DOHH2 (cell line): ENCODE measurements at regions not wholly inside any gene's neighbourhood (a gene's known extent, or its start where the extent isn't known, plus 50 kb on each side); places are given as distances from the start of the nearest gene placed in this dataset.

Experiments
- H3F3A ChIP-seq: fragments of 200-600 bp; sonication (generic), shearing (Covaris generic); 2 replicates; pipeline ENCODE4 v1.6.0; 2016; ENCODE audit warnings: antibody characterized with exemption, mild to moderate bottlenecking; ENCODE audit not compliant: control insufficient read depth, insufficient read depth
- H3K27ac ChIP-seq: fragments of 200-600 bp; sonication (generic); 2 replicates; pipeline ENCODE4 v1.5.1; 2014; ENCODE audit warnings: low read depth, mild to moderate bottlenecking, low read length, moderate library complexity
- H3K27me3 ChIP-seq: fragments of 200-600 bp; sonication (generic); 2 replicates; pipeline ENCODE4 v1.6.1; 2014; ENCODE audit warnings: mild to moderate bottlenecking, low read length, mixed read lengths; ENCODE audit not compliant: control insufficient read depth
- H3K36me3 ChIP-seq: fragments of 200-600 bp; sonication (generic); 2 replicates; pipeline ENCODE4 v1.6.1; 2014; ENCODE audit warnings: mild to moderate bottlenecking, low read length, moderate library complexity, mixed read lengths; ENCODE audit not compliant: control insufficient read depth
- H3K4me1 ChIP-seq: fragments of 200-600 bp; sonication (generic); 2 replicates; pipeline ENCODE4 v1.6.1; 2014; ENCODE audit warnings: mild to moderate bottlenecking, low read length, mixed read lengths; ENCODE audit not compliant: control insufficient read depth
- H3K4me2 ChIP-seq: fragments of 200-600 bp; sonication (generic); 2 replicates; pipeline ENCODE4 v1.6.0; 2014; ENCODE audit warnings: mild to moderate bottlenecking, low read length, moderate library complexity
- H3K4me3 ChIP-seq: fragments of 200-600 bp; sonication (generic); 2 replicates; pipeline ENCODE4 v1.5.1; 2014; ENCODE audit warnings: mild to moderate bottlenecking, low read length, mixed read lengths
- H3K79me2 ChIP-seq: fragments of 200-600 bp; sonication (generic); 2 replicates; pipeline ENCODE4 v1.6.1; 2014; ENCODE audit warnings: mild to moderate bottlenecking, low read length, mixed read lengths; ENCODE audit not compliant: control insufficient read depth
- H3K9me2 ChIP-seq: fragments of 200-600 bp; sonication (generic); replicated peaks from 2 replicates; pipeline ENCODE4 v1.6.1; 2014; ENCODE audit warnings: mild to moderate bottlenecking, low read length, mixed read lengths; ENCODE audit not compliant: control insufficient read depth
- H3K9me3 ChIP-seq: fragments of 200-600 bp; sonication (generic); 2 replicates; pipeline ENCODE4 v1.6.1; 2014; ENCODE audit warnings: antibody characterized with exemption, low read length, mixed read lengths; ENCODE audit not compliant: control insufficient read depth, insufficient read depth
- H4K20me1 ChIP-seq: fragments of 200-600 bp; sonication (generic); 2 replicates; pipeline ENCODE4 v1.6.0; 2014; ENCODE audit warnings: low read depth, mild to moderate bottlenecking, antibody characterized with exemption, low read length, moderate library complexity; ENCODE audit not compliant: control insufficient read depth, insufficient read depth
- CTCF ChIP-seq: fragments of 200-600 bp; sonication (generic); IDR thresholded peaks from one replicate; pipeline ENCODE4 v1.5.1; 2014; ENCODE audit warnings: antibody characterized with exemption, mild to moderate bottlenecking, low read depth, low read length; ENCODE audit not compliant: poor library complexity, severe bottlenecking
- EZH2phosphoT487 ChIP-seq: fragments of 200-600 bp; sonication (generic); IDR thresholded peaks from 2 replicates; pipeline ENCODE4 v1.6.1; 2017; ENCODE audit warnings: borderline replicate concordance, mild to moderate bottlenecking, antibody characterized with exemption, low read length, moderate library complexity, mixed read lengths

DNA sequence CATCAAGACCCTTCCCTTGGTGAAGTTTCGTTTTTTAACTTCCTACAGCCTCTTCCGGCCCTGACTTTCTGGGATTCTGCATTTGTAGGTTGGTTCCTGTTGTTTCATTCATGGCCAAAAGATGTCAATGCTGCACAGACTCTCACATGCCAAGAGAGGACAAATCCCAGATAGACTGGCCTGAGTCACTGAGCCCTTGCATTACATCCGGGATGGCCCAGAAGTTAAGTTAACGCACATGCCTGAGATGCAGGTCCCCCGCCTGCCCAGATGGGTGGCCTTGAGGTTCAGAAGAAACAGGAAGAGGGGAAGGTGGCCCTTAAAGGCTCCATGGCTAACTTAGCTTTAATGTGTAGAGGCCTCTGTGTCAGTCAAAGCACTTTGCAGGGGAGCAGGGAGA lies 51.6 kb upstream of the SRGAP3 start:
- no peaks in the 10 kb centered on the region for H4K20me1 ChIP-seq
- no peaks in the 10 kb centered on the region for H3K79me2 ChIP-seq
- H3F3A ChIP-seq = no peaks in the 10 kb centered on the region
- H3K27me3 ChIP-seq = 0 out of 2 replicates have a peak, but pooled peaks cover 3% of the 10 kb centered on the region
- TF ChIP-seq EZH2phosphoT487 (no peak), CTCF (no peak)
- no peak overlapping the region for H3K4me2 ChIP-seq
- H3K9me2 ChIP-seq = no peaks in the 10 kb centered on the region
- no peaks in the 10 kb centered on the region for H3K4me1 ChIP-seq
- no peaks in the 10 kb centered on the region for H3K9me3 ChIP-seq
- H3K36me3 ChIP-seq = no peaks in the 10 kb centered on the region
- no peak overlapping the region for H3K27ac ChIP-seq
- H3K4me3 ChIP-seq = no peak overlapping the region

DNA sequence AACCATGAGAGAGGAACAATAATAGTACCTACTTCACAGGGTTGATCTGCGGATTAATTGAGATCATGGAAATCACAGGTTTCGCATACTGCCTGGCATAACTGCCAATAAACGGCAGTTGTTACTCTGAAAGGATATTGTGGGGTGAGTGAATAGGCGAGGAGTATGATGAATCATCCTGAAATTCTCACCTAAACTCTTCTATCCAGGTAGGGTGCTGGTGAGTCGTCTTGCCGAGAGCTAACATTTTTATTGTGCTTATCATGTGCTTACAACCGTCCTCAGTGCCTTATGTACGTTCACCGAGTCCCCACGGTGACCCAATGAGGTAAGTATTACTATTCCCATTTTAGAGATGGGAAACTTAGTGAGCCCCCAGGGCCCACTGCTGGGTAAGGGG lies 52.4 kb upstream of the SRGAP3 start:
- Histone ChIP-seq H3K4me3 (no peak overlapping the region), H3K79me2 (no peaks in the 10 kb centered on the region), H3K4me1 (no peaks in the 10 kb centered on the region), H3K36me3 (no peaks in the 10 kb centered on the region), H4K20me1 (no peaks in the 10 kb centered on the region), H3F3A (no peaks in the 10 kb centered on the region), H3K27me3 (0 out of 2 replicates have a peak, but pooled peaks cover 3% of the 10 kb centered on the region), H3K9me3 (no peaks in the 10 kb centered on the region), H3K9me2 (no peaks in the 10 kb centered on the region), H3K27ac (no peak overlapping the region), H3K4me2 (no peak overlapping the region)
- TF ChIP-seq EZH2phosphoT487 (no peak), CTCF (no peak)

DNA sequence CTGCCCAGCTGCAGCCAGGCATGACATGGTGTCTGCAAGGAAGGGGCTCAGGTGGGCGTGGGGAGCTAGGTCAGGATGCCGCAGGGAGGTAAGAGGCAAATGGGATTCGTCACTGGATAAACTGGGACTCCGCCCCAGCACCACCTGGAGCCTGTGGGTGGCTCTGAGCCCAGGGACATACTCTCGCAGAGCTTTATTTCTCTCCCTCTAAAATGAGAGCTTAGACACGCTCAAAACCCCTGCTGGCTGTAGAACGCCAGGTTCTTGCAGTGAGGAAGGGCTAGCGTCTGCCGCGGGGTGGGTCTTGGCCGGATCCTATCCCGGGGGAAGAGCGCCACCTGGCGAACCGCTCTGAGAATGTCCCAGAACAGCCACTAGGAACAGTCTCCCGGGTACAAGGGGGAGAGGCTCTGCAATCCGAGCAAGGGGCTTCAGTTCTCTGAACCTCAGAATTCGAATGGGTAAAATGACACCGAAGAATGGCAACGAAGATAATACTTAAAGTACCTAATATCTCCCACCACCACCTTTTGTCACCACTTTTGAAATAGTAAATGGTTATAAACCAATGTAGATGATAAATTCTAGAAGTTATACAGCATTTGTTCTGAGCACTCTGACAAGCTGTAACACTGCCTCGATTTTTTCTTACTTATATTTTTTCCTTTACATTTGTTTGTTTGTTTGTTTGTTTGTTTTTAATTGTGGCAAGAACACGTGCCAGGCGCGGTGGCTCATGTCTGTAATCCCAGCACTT lies 53.2 kb upstream of the SRGAP3 start:
- 0 out of 2 replicates have a peak overlapping the region, but pooled peaks have one; percentile 20 for H3K4me2 ChIP-seq
- no peaks in the 10 kb centered on the region for H4K20me1 ChIP-seq
- H3F3A ChIP-seq = no peaks in the 10 kb centered on the region
- peak; percentile 87 for TF ChIP-seq CTCF
- TF ChIP-seq EZH2phosphoT487 = no peak
- no peak overlapping the region for H3K4me3 ChIP-seq
- H3K36me3 ChIP-seq = no peaks in the 10 kb centered on the region
- H3K79me2 ChIP-seq = no peaks in the 10 kb centered on the region
- no peaks in the 10 kb centered on the region for H3K9me3 ChIP-seq
- H3K4me1 ChIP-seq = no peaks in the 10 kb centered on the region
- H3K9me2 ChIP-seq = no peaks in the 10 kb centered on the region
- H3K27me3 ChIP-seq = 0 out of 2 replicates have a peak, but pooled peaks cover 3% of the 10 kb centered on the region
- no peak overlapping the region for H3K27ac ChIP-seq
